ENCODE measurements at regions not wholly inside any gene's neighbourhood (a gene's known extent, or its start where the extent isn't known, plus 50 kb on each side); places are given as distances from the start of the nearest gene placed in this dataset.
"Not testable (repeated sequence)": the region's sequence is repeated elsewhere in the genome, so short reads cannot be mapped to it uniquely, and the experiment has no call there.

GRCh38 chr13:37288057-37288720 lies 182.7 kb upstream of the CSNK1A1L start:
- no peak for TF ChIP-seq Cebpa-rat (IDR thresholded peaks at IDR 0.05)
- Histone ChIP-seq H4K20me1 (no peaks in the 10 kb centered on the region), H3K4me1 (no peaks in the 10 kb centered on the region)

GRCh38 chr13:37280231-37280630 lies 174.8 kb upstream of the CSNK1A1L start:
- not testable (repeated sequence) for H3K27ac ChIP-seq; H3K36me3 ChIP-seq; H4K20me1 ChIP-seq; H3K4me3 ChIP-seq; H3K9ac ChIP-seq; H3K9me3 ChIP-seq (replicated peaks in 1 of 11); H3K27me3 ChIP-seq; H3K4me1 ChIP-seq; H3K4me2 ChIP-seq

More at GRCh38 chr13:37288057-37288720, 182.7 kb upstream of the CSNK1A1L start:
- Histone ChIP-seq H3K9ac (no peak overlapping the region), H3K4me2 (no peak overlapping the region), H3K27ac (no peak overlapping the region), H3K9me3 (replicated peaks in 1 of 11) (peaks cover 0 to 3% (median 0%) of the 10 kb centered on the region in 11 experiments; a peak in 1 of 22 replicates), H3K4me3 (no peak overlapping the region), H3K36me3 (no peaks in the 10 kb centered on the region), H3K27me3 (no peaks in the 10 kb centered on the region; a peak in 1 of 22 replicates)

GRCh38 chr13:37277435-37278144 lies 172.1 kb upstream of the CSNK1A1L start:
- no peak overlapping the region for H3K4me3 ChIP-seq
- H3K4me2 ChIP-seq = no peak overlapping the region
- no peaks in the 10 kb centered on the region for H3K36me3 ChIP-seq
- H3K27ac ChIP-seq = no peak overlapping the region
- peaks cover 0 to 5% (median 0%) of the 10 kb centered on the region in 11 experiments; a peak in 3 of 22 replicates for H3K9me3 ChIP-seq (replicated peaks in 1 of 11)
- TF ChIP-seq Cebpa-rat (IDR thresholded peaks at IDR 0.05) = no peak
- H3K27me3 ChIP-seq = no peaks in the 10 kb centered on the region
- no peaks in the 10 kb centered on the region for H4K20me1 ChIP-seq
- H3K4me1 ChIP-seq = no peaks in the 10 kb centered on the region
- H3K9ac ChIP-seq = no peak overlapping the region

GRCh38 chr13:37277007-37277406 lies 171.5 kb upstream of the CSNK1A1L start:
- Histone ChIP-seq H3K36me3 (no peaks in the 10 kb centered on the region), H3K9me3 (replicated peaks in 1 of 11) (peaks cover 0 to 5% (median 0%) of the 10 kb centered on the region in 11 experiments; a peak in 3 of 22 replicates), H3K9ac (no peak overlapping the region), H3K4me2 (no peak overlapping the region), H3K27ac (no peak overlapping the region), H3K27me3 (no peaks in the 10 kb centered on the region), H4K20me1 (no peaks in the 10 kb centered on the region), H3K4me1 (no peaks in the 10 kb centered on the region), H3K4me3 (no peak overlapping the region)
- no peak for TF ChIP-seq Cebpa-rat (IDR thresholded peaks at IDR 0.05)

- Histone ChIP-seq H3K36me3 (no peaks in the 10 kb centered on the region), H3K4me2 (no peak overlapping the region), H3K4me3 (no peak overlapping the region), H4K20me1 (no peaks in the 10 kb centered on the region), H3K27me3 (no peaks in the 10 kb centered on the region), H3K9me3 (replicated peaks in 1 of 11) (peaks cover 0 to 5% (median 0%) of the 10 kb centered on the region in 11 experiments; a peak in 3 of 22 replicates), H3K9ac (no peak overlapping the region), H3K4me1 (no peaks in the 10 kb centered on the region), H3K27ac (no peak overlapping the region)
- no peak for TF ChIP-seq Cebpa-rat (IDR thresholded peaks at IDR 0.05)
Observed at GRCh38 chr13:37274569-37275497, 169.4 kb upstream of the CSNK1A1L start.

- Histone ChIP-seq H3K27ac (no peak overlapping the region), H3K9me3 (replicated peaks in 1 of 11) (peaks cover 0 to 1% (median 0%) of the 10 kb centered on the region in 11 experiments; a peak in 2 of 22 replicates), H3K9ac (no peak overlapping the region), H3K36me3 (no peaks in the 10 kb centered on the region), H3K4me3 (no peak overlapping the region), H3K4me2 (no peak overlapping the region), H3K27me3 (no peaks in the 10 kb centered on the region), H3K4me1 (0 out of 20 replicates have a peak, but pooled peaks cover 0 to 3% (median 0%) of the 10 kb centered on the region in 10 experiments), H4K20me1 (no peaks in the 10 kb centered on the region)
- no peak for TF ChIP-seq Cebpa-rat (IDR thresholded peaks at IDR 0.05)
Observed at GRCh38 chr13:37273836-37274235, 168.4 kb upstream of the CSNK1A1L start.

- Histone ChIP-seq H3K36me3 (no peaks in the 10 kb centered on the region), H3K9ac (no peak overlapping the region), H3K4me3 (no peak overlapping the region), H4K20me1 (no peaks in the 10 kb centered on the region), H3K27ac (no peak overlapping the region), H3K9me3 (replicated peaks in 1 of 11) (peaks cover 0 to 5% (median 0%) of the 10 kb centered on the region in 11 experiments; a peak in 1 of 22 replicates), H3K27me3 (no peaks in the 10 kb centered on the region), H3K4me1 (0 out of 20 replicates have a peak, but pooled peaks cover 0 to 7% (median 0%) of the 10 kb centered on the region in 10 experiments), H3K4me2 (no peak overlapping the region)
- TF ChIP-seq Cebpa-rat (IDR thresholded peaks at IDR 0.05) = no peak
Observed at GRCh38 chr13:37270226-37271001, 164.9 kb upstream of the CSNK1A1L start.

- Histone ChIP-seq H3K9ac (no peak overlapping the region), H3K4me3 (no peak overlapping the region), H3K4me2 (no peak overlapping the region)
Observed at GRCh38 chr13:37263871-37264270, 158.4 kb upstream of the CSNK1A1L start.

More at GRCh38 chr13:37263871-37264270, 158.4 kb upstream of the CSNK1A1L start:
- Histone ChIP-seq H3K27ac (no peak overlapping the region), H3K4me1 (0 out of 20 replicates have a peak, but pooled peaks cover 0 to 5% (median 0%) of the 10 kb centered on the region in 10 experiments), H3K27me3 (no peaks in the 10 kb centered on the region), H3K9me3 (replicated peaks in 1 of 11) (peaks cover 0 to 16% (median 0%) of the 10 kb centered on the region in 11 experiments; a peak in 4 of 22 replicates), H3K36me3 (no peaks in the 10 kb centered on the region), H4K20me1 (no peaks in the 10 kb centered on the region)
- TF ChIP-seq Cebpa-rat (IDR thresholded peaks at IDR 0.05) = no peak

Data from BLaER1 treated with 17β-estradiol and CSF1 and Interleukin-3, amounts not matched to agents 10 nM and 100 nM (cell line).